CD4-positive, alpha-beta T cell (primary cell): ENCODE measurements at regions not wholly inside any gene's neighbourhood (a gene's known extent, or its start where the extent isn't known, plus 50 kb on each side); places are given as distances from the start of the nearest gene placed in this dataset.

Experiments
- ATAC-seq: fragments of 200-7000 bp; cut with Tn5 transposase; one replicate; pipeline ENCODE4 v1.10.0; 2022; ENCODE audit warnings: mild to moderate bottlenecking; ENCODE audit not compliant: poor library complexity
- CTCF ChIA-PET: fragments of 350-600 bp; sonication (Branson Sonifier 250); formaldehyde crosslinking; loops from one replicate; lab custom pipeline; 2021; ENCODE audit warnings: antibody characterized with exemption, inconsistent platforms; lab: Charles Lee
- POLR2A ChIA-PET: fragments of 350-600 bp; sonication (Branson Sonifier 250); formaldehyde crosslinking; loops from one replicate; lab custom pipeline; 2021; ENCODE audit warnings: antibody characterized with exemption, inconsistent platforms; lab: Charles Lee
- DNase-seq, 14 experiments: peaks; one replicate each; pipeline ENCODE4 v3.0.0-alpha.2; 2013 to 2020; ENCODE audit warnings: mixed read lengths in 2 of 14
- H3K27ac ChIP-seq, 2 donors: one replicate each; pipeline versions ENCODE4 v1.5.1 to v1.7.0; 2013; ENCODE audit warnings: low read length in 2 of 2, low read depth in 1 of 2, mild to moderate bottlenecking in 1 of 2
- H3K27me3 ChIP-seq, 2 experiments: 1 replicate in 1 of 2; 2 replicates in 1 of 2; pipeline versions ENCODE4 v1.6.1 to v1.7.0; 2013; ENCODE audit warnings: low read length in 2 of 2, control low read depth in 1 of 2, mild to moderate bottlenecking in 1 of 2, moderate library complexity in 1 of 2; ENCODE audit not compliant: insufficient read depth in 2 of 2, control insufficient read depth in 1 of 2
- H3K36me3 ChIP-seq: one replicate; pipeline ENCODE4 v1.6.1; 2013; ENCODE audit warnings: low read length, control low read depth; ENCODE audit not compliant: insufficient read depth
- H3K4me1 ChIP-seq: one replicate; pipeline ENCODE4 v1.6.1; 2013; ENCODE audit warnings: low read length, control low read depth; ENCODE audit not compliant: insufficient read depth
- H3K4me3 ChIP-seq: one replicate; pipeline ENCODE4 v1.5.1; 2013; ENCODE audit warnings: mild to moderate bottlenecking, low read length, moderate library complexity
- H3K9me3 ChIP-seq, 2 experiments: 1 replicate in 1 of 2; 2 replicates in 1 of 2; pipeline versions ENCODE4 v1.6.1 to v1.7.0; 2013; ENCODE audit warnings: low read length in 2 of 2, mild to moderate bottlenecking in 2 of 2, control low read depth in 1 of 2, moderate library complexity in 1 of 2; ENCODE audit not compliant: control insufficient read depth in 1 of 2, insufficient read depth in 1 of 2
- H3K27ac Mint-ChIP-seq: one replicate; pipeline ENCODE4 v1.8.0; 2020; ENCODE audit warnings: mixed read lengths
- H3K27me3 Mint-ChIP-seq: one replicate; pipeline ENCODE4 v1.8.0; 2021; ENCODE audit warnings: mixed read lengths
- H3K36me3 Mint-ChIP-seq: one replicate; pipeline ENCODE4 v1.8.0; 2021; ENCODE audit warnings: low read depth, mixed read lengths
- H3K4me1 Mint-ChIP-seq: one replicate; pipeline ENCODE4 v1.8.0; 2021; ENCODE audit warnings: low read depth, mixed read lengths
- H3K4me3 Mint-ChIP-seq: one replicate; pipeline ENCODE4 v1.8.0; 2020; ENCODE audit warnings: mild to moderate bottlenecking, mixed read lengths
- H3K9me3 Mint-ChIP-seq: one replicate; pipeline ENCODE4 v1.8.0; 2020; ENCODE audit warnings: mixed read lengths
- CTCF ChIP-seq: fragments of 200-600 bp; IDR thresholded peaks from one replicate; pipeline ENCODE4 v1.8.0; 2022; ENCODE audit warnings: antibody characterized with exemption, mild to moderate bottlenecking
- intact Hi-C, 2 experiments: fragments of 100-400 bp; cut with DNase I in 1 of 2; cut with micrococcal nuclease in 1 of 2; formaldehyde crosslinking; loops; one replicate each; pipeline versions ENCODE4 v1.15.1 to v1.9.0; 2023 to 2025; cut with DNase I, micrococcal nuclease

GRCh38 chr11:71201936-71202597 is 50.3 kb downstream of the SHANK2 start:
- no peak for ATAC-seq
- Histone ChIP-seq H3K27me3 (no peaks in the 10 kb centered on the region), H3K4me1 (no peaks in the 10 kb centered on the region), H3K4me3 (no peak overlapping the region), H3K36me3 (no peaks in the 10 kb centered on the region), H3K9me3 (no peaks in the 10 kb centered on the region), H3K27ac (no peak overlapping the region)
- H3K36me3 Mint-ChIP-seq, result no peaks in the 10 kb centered on the region
- CTCF ChIA-PET, result no interaction called here
- H3K27me3 Mint-ChIP-seq, result no peaks in the 10 kb centered on the region
- intact Hi-C loops, result no loop called here
- no peak overlapping the region for H3K4me3 Mint-ChIP-seq
- H3K9me3 Mint-ChIP-seq, result no peaks in the 10 kb centered on the region
- no peak for TF ChIP-seq CTCF
- no peak for DNase-seq
- POLR2A ChIA-PET, result no interaction called here
- H3K4me1 Mint-ChIP-seq, result no peaks in the 10 kb centered on the region
- no peak overlapping the region for H3K27ac Mint-ChIP-seq

- Mint-ChIP-seq H3K36me3 (no peaks in the 10 kb centered on the region), H3K27me3 (no peaks in the 10 kb centered on the region), H3K9me3 (no peaks in the 10 kb centered on the region), H3K27ac (no peak overlapping the region), H3K4me1 (no peaks in the 10 kb centered on the region), H3K4me3 (no peak overlapping the region)
- DNase-seq (no peak), ATAC-seq (no peak)
- ChIA-PET POLR2A (no interaction called here), CTCF (no interaction called here)
- Histone ChIP-seq H3K27me3 (no peaks in the 10 kb centered on the region), H3K4me1 (no peaks in the 10 kb centered on the region), H3K4me3 (no peak overlapping the region), H3K27ac (no peak overlapping the region), H3K36me3 (no peaks in the 10 kb centered on the region), H3K9me3 (no peaks in the 10 kb centered on the region)
- TF ChIP-seq CTCF, result no peak
- intact Hi-C loops, result no loop called here
These were observed 51.1 kb downstream of the SHANK2 start for GRCh38 chr11:71201231-71201630.

GRCh38 chr11:71200761-71201160 is 51.6 kb downstream of the SHANK2 start:
- ChIA-PET POLR2A (no interaction called here), CTCF (no interaction called here)
- TF ChIP-seq CTCF, result no peak
- no peak overlapping the region for H3K27ac ChIP-seq
- Mint-ChIP-seq H3K36me3 (no peaks in the 10 kb centered on the region), H3K27ac (no peak overlapping the region), H3K27me3 (no peaks in the 10 kb centered on the region), H3K4me1 (no peaks in the 10 kb centered on the region), H3K9me3 (no peaks in the 10 kb centered on the region), H3K4me3 (no peak overlapping the region)
- DNase-seq (no peak), ATAC-seq (no peak)
- no peaks in the 10 kb centered on the region for H3K4me1 ChIP-seq
- no peaks in the 10 kb centered on the region for H3K9me3 ChIP-seq
- intact Hi-C loops, result no loop called here
- no peaks in the 10 kb centered on the region for H3K27me3 ChIP-seq
- no peak overlapping the region for H3K4me3 ChIP-seq
- H3K36me3 ChIP-seq, result no peaks in the 10 kb centered on the region
